Progenitor cell of endocrine pancreas (in vitro differentiated cells): ENCODE measurements at regions not wholly inside any gene's neighbourhood (a gene's known extent, or its start where the extent isn't known, plus 50 kb on each side); places are given as distances from the start of the nearest gene placed in this dataset.

Source experiments
- DNase-seq: peaks from one replicate; pipeline ENCODE4 v3.0.0; 2021; ENCODE audit warnings: low spot score; ENCODE audit not compliant: unreplicated experiment
- H3K27ac Mint-ChIP-seq: 2 replicates; pipeline ENCODE4 v1.8.0; 2021; ENCODE audit warnings: mild to moderate bottlenecking, moderate library complexity, mixed read lengths
- H3K27me3 Mint-ChIP-seq: 2 replicates; pipeline ENCODE4 v1.8.0; 2021; ENCODE audit warnings: mixed read lengths
- H3K36me3 Mint-ChIP-seq: 2 replicates; pipeline ENCODE4 v1.8.0; 2022; ENCODE audit warnings: mixed read lengths; ENCODE audit not compliant: insufficient read depth
- H3K4me1 Mint-ChIP-seq: 2 replicates; pipeline ENCODE4 v1.8.0; 2021; ENCODE audit warnings: low read depth, mixed read lengths
- H3K4me3 Mint-ChIP-seq: 2 replicates; pipeline ENCODE4 v1.8.0; 2021; ENCODE audit warnings: low read depth, mild to moderate bottlenecking, moderate library complexity, mixed read lengths
- H3K9me3 Mint-ChIP-seq: 2 replicates; pipeline ENCODE4 v1.8.0; 2021; ENCODE audit warnings: low read depth, mixed read lengths
- CTCF ChIP-seq: fragments of 200-600 bp; sonication (generic); IDR thresholded peaks from one replicate; pipeline ENCODE4 v1.5.0; 2021; ENCODE audit warnings: antibody characterized with exemption, mild to moderate bottlenecking; ENCODE audit not compliant: unreplicated experiment

- Mint-ChIP-seq H3K27ac (no peak overlapping the region), H3K36me3 (no peaks in the 10 kb centered on the region), H3K9me3 (peaks cover 4% of the 10 kb centered on the region), H3K4me1 (peaks cover 15% of the 10 kb centered on the region), H3K27me3 (peaks cover 63% of the 10 kb centered on the region), H3K4me3 (no peak overlapping the region)
- TF ChIP-seq CTCF = no peak
- DNase-seq = no peak
Measured at GRCh38 chr15:69647142-69647513, 194.5 kb downstream of the RPLP1 start.

- DNase-seq = no peak
- Mint-ChIP-seq H3K27me3 (peaks cover 72% of the 10 kb centered on the region), H3K36me3 (no peaks in the 10 kb centered on the region), H3K4me3 (no peak overlapping the region), H3K9me3 (peaks cover 4% of the 10 kb centered on the region), H3K27ac (no peak overlapping the region), H3K4me1 (peaks cover 15% of the 10 kb centered on the region)
- no peak for TF ChIP-seq CTCF
Measured at GRCh38 chr15:69648212-69648611, 195.6 kb downstream of the RPLP1 start.

- Mint-ChIP-seq H3K27ac (no peak overlapping the region), H3K4me3 (no peak overlapping the region), H3K4me1 (peaks cover 15% of the 10 kb centered on the region), H3K36me3 (no peaks in the 10 kb centered on the region), H3K27me3 (peaks cover 80% of the 10 kb centered on the region), H3K9me3 (peaks cover 4% of the 10 kb centered on the region)
- DNase-seq = no peak
- no peak for TF ChIP-seq CTCF
Measured at GRCh38 chr15:69648775-69649735, 196.4 kb downstream of the RPLP1 start.

- Mint-ChIP-seq H3K9me3 (no peaks in the 10 kb centered on the region), H3K36me3 (no peaks in the 10 kb centered on the region), H3K4me1 (peaks cover 9% of the 10 kb centered on the region), H3K4me3 (no peak overlapping the region), H3K27me3 (peaks cover 79% of the 10 kb centered on the region), H3K27ac (no peak overlapping the region)
- no peak for DNase-seq
- TF ChIP-seq CTCF = no peak
Measured at GRCh38 chr15:69652293-69652692, 199.7 kb downstream of the RPLP1 start.

- TF ChIP-seq CTCF = no peak
- Mint-ChIP-seq H3K9me3 (no peaks in the 10 kb centered on the region), H3K4me1 (peaks cover 6% of the 10 kb centered on the region), H3K36me3 (no peaks in the 10 kb centered on the region), H3K27ac (no peak overlapping the region), H3K27me3 (peaks cover 79% of the 10 kb centered on the region), H3K4me3 (no peak overlapping the region)
- no peak for DNase-seq
Measured at GRCh38 chr15:69652751-69653305, 200.2 kb downstream of the RPLP1 start.
